H9 (cell line): ENCODE measurements at regions not wholly inside any gene's neighbourhood (a gene's known extent, or its start where the extent isn't known, plus 50 kb on each side); places are given as distances from the start of the nearest gene placed in this dataset.

ENCODE experiments used
- DNase-seq: peaks from one replicate; pipeline ENCODE4 v3.0.0-alpha.2; 2017
- H2AFZ ChIP-seq: one replicate; pipeline ENCODE4 v1.6.1; 2013; ENCODE audit warnings: mild to moderate bottlenecking, low read length, control low read depth, moderate library complexity
- H2AK5ac ChIP-seq: 2 replicates; pipeline ENCODE4 v1.6.1; 2013; ENCODE audit warnings: low read length, control low read depth, mixed read lengths; ENCODE audit not compliant: insufficient read length
- H2BK120ac ChIP-seq: one replicate; pipeline ENCODE4 v1.6.1; 2013; ENCODE audit warnings: low read depth, mild to moderate bottlenecking, low read length, control low read depth, inconsistent platforms; ENCODE audit not compliant: poor library complexity, severe bottlenecking
- H2BK12ac ChIP-seq: 2 replicates; pipeline ENCODE4 v1.6.1; 2013; ENCODE audit warnings: low read length, control low read depth, mixed read lengths, low read depth; ENCODE audit not compliant: insufficient read length
- H2BK15ac ChIP-seq: 2 replicates; pipeline ENCODE4 v1.6.1; 2013; ENCODE audit warnings: low read depth, low read length, control low read depth
- H2BK20ac ChIP-seq: one replicate; pipeline ENCODE4 v1.6.1; 2013; ENCODE audit warnings: low read depth, mild to moderate bottlenecking, low read length, control low read depth, inconsistent platforms; ENCODE audit not compliant: poor library complexity, severe bottlenecking
- H2BK5ac ChIP-seq: 2 replicates; pipeline ENCODE4 v1.6.1; 2013; ENCODE audit warnings: low read length, control low read depth, mixed read lengths; ENCODE audit not compliant: insufficient read length
- H3K14ac ChIP-seq: 2 replicates; pipeline ENCODE4 v1.6.1; 2013; ENCODE audit warnings: low read length, control low read depth; ENCODE audit not compliant: insufficient read depth
- H3K18ac ChIP-seq: 2 replicates; pipeline ENCODE4 v1.6.1; 2013; ENCODE audit warnings: low read depth, mild to moderate bottlenecking, mixed read lengths, low read length, control low read depth; ENCODE audit not compliant: insufficient read length
- H3K23ac ChIP-seq: 2 replicates; pipeline ENCODE4 v1.6.1; 2013; ENCODE audit warnings: low read length, control low read depth, mixed read lengths, low read depth; ENCODE audit not compliant: insufficient read length
- H3K23me2 ChIP-seq: 2 replicates; pipeline ENCODE4 v1.6.1; 2013; ENCODE audit warnings: low read depth, mild to moderate bottlenecking, mixed read lengths, low read length, control low read depth; ENCODE audit not compliant: insufficient read length, poor library complexity, severe bottlenecking
- H3K27ac ChIP-seq: 2 replicates; pipeline ENCODE4 v1.5.1; 2013; ENCODE audit warnings: low read length, control low read depth, mixed read lengths, low read depth; ENCODE audit not compliant: insufficient read length
- H3K27me3 ChIP-seq: 2 replicates; pipeline ENCODE4 v1.6.1; 2013; ENCODE audit warnings: low read length, control low read depth, inconsistent platforms; ENCODE audit not compliant: insufficient read depth
- H3K4ac ChIP-seq: 2 replicates; pipeline ENCODE4 v1.6.1; 2013; ENCODE audit warnings: low read depth, mild to moderate bottlenecking, control low read depth, inconsistent platforms, low read length, moderate library complexity
- H3K4me1 ChIP-seq: 2 replicates; pipeline ENCODE4 v1.6.1; 2013; ENCODE audit warnings: low read length, control low read depth, inconsistent platforms; ENCODE audit not compliant: insufficient read depth
- H3K4me2 ChIP-seq: 2 replicates; pipeline ENCODE4 v1.6.1; 2013; ENCODE audit warnings: low read length, control low read depth, mixed read lengths; ENCODE audit not compliant: insufficient read length, insufficient read depth
- H3K56ac ChIP-seq: 2 replicates; pipeline ENCODE4 v1.6.1; 2013; ENCODE audit warnings: low read depth, mild to moderate bottlenecking, mixed read lengths, low read length, control low read depth; ENCODE audit not compliant: insufficient read length
- H3K79me1 ChIP-seq: 2 replicates; pipeline ENCODE4 v1.6.1; 2013; ENCODE audit warnings: low read depth, mild to moderate bottlenecking, moderate library complexity, low read length, control low read depth, inconsistent platforms; ENCODE audit not compliant: insufficient read depth, poor library complexity, severe bottlenecking
- H3K79me2 ChIP-seq: 2 replicates; pipeline ENCODE4 v1.6.1; 2013; ENCODE audit warnings: low read length, control low read depth, inconsistent platforms; ENCODE audit not compliant: insufficient read depth
- H3K9ac ChIP-seq: 2 replicates; pipeline ENCODE4 v1.6.1; 2013; ENCODE audit warnings: low read length, control low read depth, mixed read lengths; ENCODE audit not compliant: insufficient read length; ENCODE audit errors: extremely low read depth
- H3K9me3 ChIP-seq: one replicate; pipeline ENCODE4 v1.6.1; 2013; ENCODE audit warnings: low read depth, low read length, inconsistent platforms; ENCODE audit not compliant: control insufficient read depth
- H3T11ph ChIP-seq: one replicate; pipeline ENCODE4 v1.6.1; 2013; ENCODE audit warnings: mild to moderate bottlenecking, low read length, control low read depth, inconsistent platforms
- H4K20me1 ChIP-seq: one replicate; pipeline ENCODE4 v1.6.1; 2013; ENCODE audit not compliant: control insufficient read depth, insufficient read length, insufficient read depth
- H4K5ac ChIP-seq: 2 replicates; pipeline ENCODE4 v1.6.1; 2013; ENCODE audit warnings: low read depth, mild to moderate bottlenecking, mixed read lengths, low read length, control low read depth; ENCODE audit not compliant: insufficient read length
- H4K8ac ChIP-seq: replicated peaks from 2 replicates; pipeline ENCODE4 v1.6.1; 2013; ENCODE audit warnings: low read length, control low read depth, mixed read lengths, low read depth; ENCODE audit not compliant: insufficient read length
- H4K91ac ChIP-seq: 2 replicates; pipeline ENCODE4 v1.6.1; 2013; ENCODE audit warnings: low read depth, mild to moderate bottlenecking, moderate library complexity, mixed read lengths, low read length, control low read depth; ENCODE audit not compliant: insufficient read length
- H3K27ac Mint-ChIP-seq, 3 experiments: 2 replicates in 2 of 3; 3 replicates in 1 of 3; pipeline ENCODE4 v1.8.0; 2020 to 2021; ENCODE audit warnings: mixed read lengths in 3 of 3, mild to moderate bottlenecking in 1 of 3, moderate library complexity in 1 of 3
- H3K27me3 Mint-ChIP-seq: 2 replicates; pipeline ENCODE4 v1.8.0; 2021; ENCODE audit warnings: low read depth, mild to moderate bottlenecking, moderate library complexity, mixed read lengths
- H3K36me3 Mint-ChIP-seq, 3 experiments: 2 replicates in 2 of 3; 3 replicates in 1 of 3; pipeline ENCODE4 v1.8.0; 2020 to 2021; ENCODE audit warnings: low read depth in 3 of 3, mixed read lengths in 3 of 3; ENCODE audit not compliant: insufficient read depth in 1 of 3
- H3K4me1 Mint-ChIP-seq, 2 experiments: 2 replicates each; pipeline ENCODE4 v1.8.0; 2020; ENCODE audit warnings: mixed read lengths in 2 of 2
- H3K4me3 Mint-ChIP-seq, 2 experiments: 2 replicates in 1 of 2; 3 replicates in 1 of 2; pipeline ENCODE4 v1.8.0; 2020 to 2021; ENCODE audit warnings: mild to moderate bottlenecking in 2 of 2, mixed read lengths in 2 of 2, moderate library complexity in 1 of 2
- H3K9me3 Mint-ChIP-seq, 2 experiments: 2 replicates in 1 of 2; 3 replicates in 1 of 2; pipeline ENCODE4 v1.8.0; 2020; ENCODE audit warnings: mild to moderate bottlenecking in 2 of 2, mixed read lengths in 2 of 2, moderate library complexity in 1 of 2
- CTCF ChIP-seq: fragments of 200-600 bp; sonication (generic); conservative IDR thresholded peaks from 3 replicates; pipeline ENCODE4 v1.8.0; 2021; ENCODE audit warnings: antibody characterized with exemption, mild to moderate bottlenecking
- WGBS: extraction: QIAGEN DNeasy Blood & Tissue Kit; methylation state at CpG from one replicate; pipeline ENCODE4 v1.1.7; 2013; ENCODE audit warnings: missing lambda C conversion rate, low lambda C conversion rate, mixed read lengths; ENCODE audit not compliant: insufficient read length; ENCODE audit errors: extremely low coverage; 5-methylcytosine and 5-hydroxymethylcytosine counted together

DNA sequence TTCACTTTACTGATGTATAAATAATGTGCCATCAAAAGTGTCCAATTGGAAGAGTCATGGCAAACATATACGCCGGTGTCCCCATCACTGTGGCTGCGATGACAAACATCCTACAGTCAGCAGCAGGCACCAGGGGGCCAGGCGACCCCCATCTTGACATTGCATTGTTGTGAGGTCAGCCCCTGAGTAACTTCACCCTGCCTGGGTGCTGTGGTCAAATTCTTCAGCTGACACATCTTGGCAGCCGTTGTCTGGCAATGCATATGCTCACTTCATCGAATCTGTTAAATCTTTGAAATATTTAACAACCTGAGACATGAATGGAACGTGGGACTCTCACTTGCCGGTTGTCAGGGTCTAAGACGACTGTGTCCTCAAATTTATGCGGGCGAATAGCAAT lies 430.9 kb downstream of the BRD1 start:
- no peak overlapping the region for H3K9ac ChIP-seq
- no CpG with 5 or more reads among the region's 11 CpGs for WGBS

More for the DNA sequence above, 430.9 kb downstream of the BRD1 start:
- Histone ChIP-seq H3K56ac (no peak overlapping the region), H4K5ac (no peak overlapping the region), H4K20me1 (no peaks in the 10 kb centered on the region), H3K18ac (no peak overlapping the region), H3K14ac (no peak overlapping the region), H3K27ac (no peak overlapping the region), H3T11ph (no peak overlapping the region), H3K23me2 (no peaks in the 10 kb centered on the region), H2AFZ (no peak overlapping the region), H4K8ac (no peak overlapping the region), H3K4me2 (no peak overlapping the region), H3K79me1 (no peaks in the 10 kb centered on the region), H3K4ac (no peak overlapping the region), H2AK5ac (no peak overlapping the region), H4K91ac (no peak overlapping the region), H2BK120ac (no peak overlapping the region), H2BK12ac (no peak overlapping the region), H3K27me3 (no peaks in the 10 kb centered on the region), H2BK20ac (no peak overlapping the region), H3K9me3 (no peaks in the 10 kb centered on the region), H3K4me1 (no peaks in the 10 kb centered on the region), H3K79me2 (no peaks in the 10 kb centered on the region), H3K23ac (no peak overlapping the region), H2BK15ac (no peak overlapping the region), H2BK5ac (no peak overlapping the region)
- Mint-ChIP-seq H3K27me3 (peaks cover 3% of the 10 kb centered on the region), H3K9me3 (peaks cover 2 to 9% of the 10 kb centered on the region in 2 experiments; a peak in 4 of 5 replicates), H3K27ac (no peak overlapping the region), H3K4me3 (no peak overlapping the region), H3K4me1 (0 out of 4 replicates have a peak, but pooled peaks cover 0 to 2% of the 10 kb centered on the region in 2 experiments), H3K36me3 (peaks cover 0 to 10% (median 0%) of the 10 kb centered on the region in 3 experiments; a peak in 4 of 7 replicates)
- no peak for DNase-seq
- no peak for TF ChIP-seq CTCF
